HCT116 (cell line): ENCODE measurements at regions not wholly inside any gene's neighbourhood (a gene's known extent, or its start where the extent isn't known, plus 50 kb on each side); places are given as distances from the start of the nearest gene placed in this dataset.

ENCODE experiments used
- ATAC-seq: fragments of 200-7000 bp; cut with Tn5 transposase; 2 replicates; pipeline ENCODE4 v1.9.1; 2020; ENCODE audit warnings: mild to moderate bottlenecking, moderate library complexity
- BruUV-seq: library from RNA; stranded (reverse); fragments of 400-500 nt; replicated peaks from 2 replicates; lab custom pipeline; 2021; lab: Mats Ljungman, UMichigan
- CTCF ChIA-PET: fragments of 300-600 bp; sonication (Branson Sonifier 250); formaldehyde crosslinking; loops from one replicate; lab custom pipeline; 2021; ENCODE audit warnings: antibody characterized with exemption; lab: Charles Lee
- POLR2A ChIA-PET: fragments of 300-600, 350-600 bp; sonication (Branson Sonifier 250); formaldehyde crosslinking; loops from one replicate; lab custom pipeline; 2021; ENCODE audit warnings: antibody characterized with exemption; lab: Charles Lee
- RAD21 ChIA-PET, 2 experiments: fragments of 300-600 bp; sonication (Branson Sonifier 250); formaldehyde crosslinking; loops; one replicate each; lab custom pipeline; 2023; ENCODE audit warnings: low total read pairs in 2 of 2; ENCODE audit not compliant: uncharacterized antibody in 2 of 2, unreplicated experiment in 2 of 2, low non-redundant PET in 1 of 2; lab: Charles Lee
- DNase-seq: peaks from one replicate; pipeline ENCODE4 v3.0.0-alpha.2; 2010; ENCODE audit warnings: low read depth, low spot score
- H2AFZ ChIP-seq: fragments of 200-600 bp; shearing (Covaris generic), sonication (generic); 2 replicates; pipeline ENCODE4 v1.6.1; 2017; ENCODE audit warnings: low read depth, mixed run types, mixed read lengths, antibody characterized with exemption, low read length; ENCODE audit not compliant: poor library complexity, severe bottlenecking
- H3K27ac ChIP-seq: 2 replicates; pipeline ENCODE4 v1.5.1; 2012; ENCODE audit warnings: low read depth, low read length
- H3K27me3 ChIP-seq: fragments of 200-600 bp; sonication (generic); 2 replicates; pipeline ENCODE4 v1.6.1; 2016; ENCODE audit warnings: mixed run types, low read length, mixed read lengths; ENCODE audit not compliant: insufficient read depth
- H3K36me3 ChIP-seq, 2 experiments: fragments of 200-500 bp in 1 of 2; fragments of 200-600 bp in 1 of 2; sonication (Bioruptor generic) in 1 of 2; sonication (generic) in 1 of 2; 2 replicates each; pipeline versions ENCODE4 v1.5.1 to v1.6.1; 2014 to 2016; ENCODE audit warnings: low read length in 2 of 2, inconsistent platforms in 1 of 2, mixed read lengths in 1 of 2, mixed run types in 1 of 2; ENCODE audit not compliant: insufficient read depth in 2 of 2, control insufficient read depth in 1 of 2
- H3K4me1 ChIP-seq, 2 experiments: fragments of 200-600 bp in 1 of 2; sonication (generic) in 1 of 2; 2 replicates each; pipeline versions ENCODE4 v1.5.1 to v1.6.1; 2012 to 2017; ENCODE audit warnings: low read length in 2 of 2, inconsistent platforms in 1 of 2, mild to moderate bottlenecking in 1 of 2, mixed read lengths in 1 of 2, mixed run types in 1 of 2, moderate library complexity in 1 of 2; ENCODE audit not compliant: insufficient read depth in 2 of 2, control insufficient read depth in 1 of 2
- H3K4me2 ChIP-seq: fragments of 200-600 bp; sonication (generic); 2 replicates; pipeline ENCODE4 v1.6.1; 2017; ENCODE audit warnings: mixed run types, low read length, mixed read lengths
- H3K4me3 ChIP-seq, 2 experiments: fragments of 200-600 bp in 1 of 2; sonication (generic) in 1 of 2; replicated peaks in 1 of 2; 2 replicates each; pipeline ENCODE4 v1.5.1; 2011 to 2016; ENCODE audit warnings: low read length in 2 of 2, control low read depth in 1 of 2, low read depth in 1 of 2, mild to moderate bottlenecking in 1 of 2, mixed read lengths in 1 of 2, mixed run types in 1 of 2
- H3K79me2 ChIP-seq: fragments of 200-600 bp; sonication (generic); 2 replicates; pipeline ENCODE4 v1.6.1; 2017; ENCODE audit warnings: mild to moderate bottlenecking, mixed run types, low read length, moderate library complexity, mixed read lengths; ENCODE audit not compliant: insufficient read depth
- H3K9ac ChIP-seq: fragments of 200-600 bp; sonication (generic); 2 replicates; pipeline ENCODE4 v1.6.1; 2016; ENCODE audit warnings: low read length, mixed read lengths
- H3K9me2 ChIP-seq: fragments of 200-600 bp; sonication (generic), shearing (Covaris generic); 2 replicates; pipeline ENCODE4 v1.6.1; 2017; ENCODE audit warnings: mixed run types, mild to moderate bottlenecking, moderate library complexity; ENCODE audit not compliant: insufficient read depth
- H3K9me3 ChIP-seq, 2 experiments: fragments of 200-500 bp in 1 of 2; fragments of 200-600 bp in 1 of 2; sonication (Bioruptor generic) in 1 of 2; sonication (generic) in 1 of 2; 2 replicates each; pipeline ENCODE4 v1.6.1; 2014 to 2017; ENCODE audit warnings: low read length in 2 of 2, mixed read lengths in 2 of 2, inconsistent platforms in 1 of 2, low read depth in 1 of 2, mild to moderate bottlenecking in 1 of 2, mixed run types in 1 of 2, moderate library complexity in 1 of 2; ENCODE audit not compliant: control insufficient read depth in 1 of 2, insufficient read depth in 1 of 2
- H4K20me1 ChIP-seq: fragments of 200-600 bp; sonication (generic), shearing (Covaris generic); 2 replicates; pipeline ENCODE4 v1.6.1; 2017; ENCODE audit warnings: mixed run types, mild to moderate bottlenecking, moderate library complexity; ENCODE audit not compliant: insufficient read depth
- EZH2phosphoT487 ChIP-seq: fragments of 200-600 bp; IDR thresholded peaks from 2 replicates; pipeline ENCODE4 v1.6.1; 2018; ENCODE audit warnings: antibody characterized with exemption, borderline replicate concordance
- SIN3A ChIP-seq: IDR thresholded peaks from 2 replicates; pipeline ENCODE4 v1.6.1; 2012; ENCODE audit warnings: low read depth
- YY1 ChIP-seq: IDR thresholded peaks from 2 replicates; pipeline ENCODE4 v1.6.1; 2011; ENCODE audit warnings: low read length, low read depth, moderate library complexity, mild to moderate bottlenecking; ENCODE audit not compliant: insufficient replicate concordance; ENCODE audit errors: extremely low read depth
- intact Hi-C: fragments of 100-400 bp; cut with micrococcal nuclease; formaldehyde crosslinking; loops from 2 replicates; pipeline ENCODE4 v1.10.0; 2022
- TF ChIP-seq, protein P1 (sequence below): IDR thresholded peaks from 2 replicates; pipeline ENCODE4 v1.6.1; 2012
- TF ChIP-seq, protein P2 (sequence below): IDR thresholded peaks from 2 replicates; pipeline ENCODE4 v1.6.1; 2012; ENCODE audit warnings: low read depth

DNA sequence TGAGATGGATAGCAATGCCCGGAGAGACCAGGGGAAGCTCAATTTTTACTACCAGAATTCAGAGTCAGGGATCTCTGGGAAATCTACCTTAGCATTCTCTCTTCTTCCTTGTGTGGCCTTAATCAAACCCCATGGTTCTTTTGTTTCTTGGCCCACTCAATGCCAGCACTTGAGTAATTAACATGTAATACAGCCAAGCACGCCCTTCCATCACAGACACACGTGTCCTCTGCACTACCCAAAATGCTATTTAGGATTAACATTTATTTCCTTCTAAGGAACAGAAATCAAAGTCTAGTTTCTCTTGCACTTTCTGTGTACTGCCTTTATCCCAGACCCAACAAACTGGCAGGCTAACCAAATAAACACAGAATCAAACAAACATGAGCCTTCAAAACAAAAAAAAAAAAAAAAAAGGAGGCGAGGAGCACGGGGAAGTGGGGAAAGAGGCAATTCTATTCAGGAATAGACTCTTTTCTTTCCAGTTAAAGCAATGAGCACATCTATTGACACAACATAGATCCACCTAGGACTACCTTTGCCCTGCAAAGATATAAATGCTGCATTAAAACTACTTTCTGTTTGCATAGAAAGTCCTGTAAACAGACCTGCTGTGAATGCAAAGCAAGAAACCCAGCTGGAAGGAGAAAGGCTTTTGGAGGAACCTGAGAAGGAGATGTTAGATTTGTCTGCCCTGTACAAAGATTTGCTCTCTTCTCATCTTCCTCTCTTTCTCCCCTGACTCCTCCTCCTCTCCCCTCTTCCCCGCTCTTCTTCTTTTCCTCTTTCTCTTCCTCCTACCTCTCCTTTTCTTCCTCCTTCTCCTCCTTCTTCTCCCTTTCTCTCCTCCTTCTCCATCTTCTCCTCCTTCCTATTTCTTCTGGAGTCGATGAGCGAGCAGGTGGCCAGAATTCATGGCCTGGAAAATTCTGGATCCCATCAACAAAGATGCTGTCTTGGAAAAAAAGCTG lies 294.4 kb downstream of the NPIPA8 start:
- ATAC-seq, result no peak

DNA sequence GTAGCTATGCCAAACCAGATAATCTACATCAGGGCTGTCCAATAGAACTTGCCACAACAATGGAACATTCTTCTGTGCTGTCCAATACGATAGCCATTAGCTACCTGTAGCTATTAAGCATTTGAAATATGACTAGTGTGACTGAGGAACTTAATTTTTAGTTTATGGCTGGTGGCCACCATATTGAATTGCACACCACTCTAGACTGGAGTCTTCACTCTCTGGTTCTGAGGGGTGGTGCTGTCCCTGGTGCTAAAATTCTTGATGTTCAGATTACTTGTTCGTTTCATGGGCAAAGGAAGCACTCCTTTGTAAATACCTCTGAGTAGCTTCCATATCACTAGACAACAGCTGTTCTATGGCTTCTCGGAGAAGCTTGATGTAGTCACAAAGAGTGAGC lies 296.6 kb downstream of the NPIPA8 start:
- Histone ChIP-seq H3K4me1 (no peaks in the 10 kb centered on the region), H3K27me3 (peaks cover 16% of the 10 kb centered on the region), H3K4me2 (no peak overlapping the region), H3K4me3 (no peak overlapping the region), H3K27ac (no peak overlapping the region), H3K9ac (no peak overlapping the region), H3K36me3 (no peaks in the 10 kb centered on the region), H4K20me1 (no peaks in the 10 kb centered on the region), H3K9me2 (no peaks in the 10 kb centered on the region), H3K79me2 (no peaks in the 10 kb centered on the region), H3K9me3 (no peaks in the 10 kb centered on the region)
- ATAC-seq, result no peak
- POLR2A ChIA-PET, result no interaction called here
- no TSS peak for BruUV-seq
- DNase-seq, result no peak
- CTCF ChIA-PET, result no interaction called here
- intact Hi-C loops, result loop anchor here (10.0 kb wide), 1 partner anchor 65 kb away; no protein-coding TSS in a partner anchor
- RAD21 ChIA-PET, result no interaction called here
- no peak for TF ChIP-seq YY1
- TF ChIP-seq, protein P1, sequence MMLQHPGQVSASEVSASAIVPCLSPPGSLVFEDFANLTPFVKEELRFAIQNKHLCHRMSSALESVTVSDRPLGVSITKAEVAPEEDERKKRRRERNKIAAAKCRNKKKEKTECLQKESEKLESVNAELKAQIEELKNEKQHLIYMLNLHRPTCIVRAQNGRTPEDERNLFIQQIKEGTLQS, result no peak
- TF ChIP-seq, protein P2, sequence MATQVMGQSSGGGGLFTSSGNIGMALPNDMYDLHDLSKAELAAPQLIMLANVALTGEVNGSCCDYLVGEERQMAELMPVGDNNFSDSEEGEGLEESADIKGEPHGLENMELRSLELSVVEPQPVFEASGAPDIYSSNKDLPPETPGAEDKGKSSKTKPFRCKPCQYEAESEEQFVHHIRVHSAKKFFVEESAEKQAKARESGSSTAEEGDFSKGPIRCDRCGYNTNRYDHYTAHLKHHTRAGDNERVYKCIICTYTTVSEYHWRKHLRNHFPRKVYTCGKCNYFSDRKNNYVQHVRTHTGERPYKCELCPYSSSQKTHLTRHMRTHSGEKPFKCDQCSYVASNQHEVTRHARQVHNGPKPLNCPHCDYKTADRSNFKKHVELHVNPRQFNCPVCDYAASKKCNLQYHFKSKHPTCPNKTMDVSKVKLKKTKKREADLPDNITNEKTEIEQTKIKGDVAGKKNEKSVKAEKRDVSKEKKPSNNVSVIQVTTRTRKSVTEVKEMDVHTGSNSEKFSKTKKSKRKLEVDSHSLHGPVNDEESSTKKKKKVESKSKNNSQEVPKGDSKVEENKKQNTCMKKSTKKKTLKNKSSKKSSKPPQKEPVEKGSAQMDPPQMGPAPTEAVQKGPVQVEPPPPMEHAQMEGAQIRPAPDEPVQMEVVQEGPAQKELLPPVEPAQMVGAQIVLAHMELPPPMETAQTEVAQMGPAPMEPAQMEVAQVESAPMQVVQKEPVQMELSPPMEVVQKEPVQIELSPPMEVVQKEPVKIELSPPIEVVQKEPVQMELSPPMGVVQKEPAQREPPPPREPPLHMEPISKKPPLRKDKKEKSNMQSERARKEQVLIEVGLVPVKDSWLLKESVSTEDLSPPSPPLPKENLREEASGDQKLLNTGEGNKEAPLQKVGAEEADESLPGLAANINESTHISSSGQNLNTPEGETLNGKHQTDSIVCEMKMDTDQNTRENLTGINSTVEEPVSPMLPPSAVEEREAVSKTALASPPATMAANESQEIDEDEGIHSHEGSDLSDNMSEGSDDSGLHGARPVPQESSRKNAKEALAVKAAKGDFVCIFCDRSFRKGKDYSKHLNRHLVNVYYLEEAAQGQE, result peak; percentile 42
- TF ChIP-seq, all 23 proteins: peak for 1
- H2AFZ ChIP-seq, result no peak overlapping the region

More for the DNA sequence above, 294.4 kb downstream of the NPIPA8 start:
- DNase-seq, result no peak
- TF ChIP-seq, protein P1, result no peak
- TF ChIP-seq EZH2phosphoT487 (no peak), SIN3A (no peak)
- Histone ChIP-seq H3K9me2 (no peaks in the 10 kb centered on the region), H3K79me2 (no peaks in the 10 kb centered on the region), H3K36me3 (no peaks in the 10 kb centered on the region), H3K4me1 (no peaks in the 10 kb centered on the region), H2AFZ (no peak overlapping the region), H3K9ac (no peak overlapping the region), H3K27ac (no peak overlapping the region), H3K4me3 (no peak overlapping the region), H4K20me1 (no peaks in the 10 kb centered on the region), H3K27me3 (peaks cover 21% of the 10 kb centered on the region), H3K4me2 (no peak overlapping the region), H3K9me3 (no peaks in the 10 kb centered on the region)
- RAD21 ChIA-PET, result no interaction called here
- POLR2A ChIA-PET, result no interaction called here
- CTCF ChIA-PET, result no interaction called here
- BruUV-seq, result no TSS peak
- intact Hi-C loops, result no loop called here
